HK-2 (cell line): ENCODE measurements at regions not wholly inside any gene's neighbourhood (a gene's known extent, or its start where the extent isn't known, plus 50 kb on each side); places are given as distances from the start of the nearest gene placed in this dataset.
"Not testable (repeated sequence)": the region's sequence is repeated elsewhere in the genome, so short reads cannot be mapped to it uniquely, and the experiment has no call there.

ENCODE experiments used
- DNase-seq: peaks from one replicate; pipeline ENCODE4 v3.0.0-alpha.2; 2018; ENCODE audit not compliant: unreplicated experiment

DNA sequence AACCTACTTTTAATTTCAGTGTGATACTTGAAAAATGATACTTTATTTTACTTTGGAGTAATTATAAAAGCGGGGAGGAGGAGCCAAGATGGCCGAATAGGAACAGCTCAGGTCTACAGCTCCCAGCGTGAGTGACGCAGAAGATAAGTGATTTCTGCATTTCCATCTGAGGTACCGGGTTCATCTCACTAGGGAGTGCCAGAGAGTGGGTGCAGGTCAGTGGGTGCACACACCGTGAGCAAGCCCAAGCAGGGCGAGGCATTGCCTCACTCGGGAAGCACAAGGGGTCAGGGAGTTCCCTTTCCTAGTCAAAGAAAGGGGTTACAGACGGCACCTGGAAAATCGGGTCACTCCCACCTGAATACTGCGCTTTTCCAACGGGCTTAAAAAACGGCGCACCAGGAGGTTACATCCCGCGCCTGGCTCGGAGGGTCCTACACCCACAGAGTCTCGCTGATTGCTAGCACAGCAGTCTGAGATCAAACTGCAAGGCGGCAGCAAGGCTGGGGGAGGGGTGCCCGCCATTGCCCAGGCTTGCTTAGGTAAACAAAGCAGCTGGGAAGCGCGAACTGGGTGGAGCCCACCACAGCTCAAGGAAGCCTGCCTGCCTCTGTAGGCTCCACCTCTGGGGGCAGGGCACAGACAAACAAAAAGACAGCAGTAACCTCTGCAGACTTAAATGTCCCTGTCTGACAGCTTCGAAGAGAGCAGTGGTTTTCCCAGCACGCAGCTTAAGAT lies 640.3 kb downstream of the EPHA3 start:
- DNase-seq = not testable (repeated sequence)

- no peak for DNase-seq
These were observed 655.0 kb downstream of the EPHA3 start for GRCh38 chr3:89762405-89762804.

- no peak for DNase-seq
These were observed 676.0 kb downstream of the EPHA3 start for GRCh38 chr3:89783341-89783927.

DNA sequence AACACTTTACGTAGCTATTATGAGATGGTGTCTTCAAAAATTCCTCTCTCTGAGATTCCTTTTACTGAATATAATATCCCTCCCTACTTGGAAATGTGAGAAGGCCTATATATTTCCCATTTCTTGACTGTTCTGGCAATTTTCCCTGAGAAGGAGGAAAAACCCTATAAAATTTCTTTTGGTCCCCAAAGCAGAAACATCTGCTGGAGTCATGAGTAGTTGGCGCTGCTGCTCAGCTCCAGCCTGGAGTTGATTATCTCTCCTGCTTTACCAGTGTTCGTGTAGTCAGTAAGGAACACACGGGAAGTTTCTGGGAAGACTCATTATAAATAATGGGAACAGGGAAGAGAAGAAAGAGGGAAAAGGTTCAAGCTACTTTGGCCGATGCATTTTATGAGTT lies 680.1 kb downstream of the EPHA3 start:
- no peak for DNase-seq

DNA sequence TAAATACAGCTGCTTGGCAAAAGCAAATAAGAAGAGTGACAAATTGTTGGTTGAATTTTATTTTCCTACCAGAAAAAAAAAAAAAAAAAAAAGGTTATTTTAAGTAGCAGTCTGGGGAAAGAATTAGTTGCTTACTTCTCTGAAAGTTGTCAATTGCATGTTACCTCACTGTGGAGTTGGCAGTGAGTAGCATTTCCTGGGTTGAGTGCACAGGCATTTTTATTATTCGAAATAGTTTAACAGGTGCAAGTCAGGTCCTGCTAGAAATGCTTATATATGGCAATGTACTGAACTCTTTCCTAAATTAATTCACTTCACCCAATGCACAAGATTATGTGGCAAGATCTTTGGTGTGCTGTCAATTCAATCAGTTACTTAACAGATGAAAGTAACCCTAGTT lies 680.6 kb downstream of the EPHA3 start:
- no peak for DNase-seq

GRCh38 chr3:89795506-89795905 lies 688.1 kb downstream of the EPHA3 start:
- no peak for DNase-seq

GRCh38 chr3:89802881-89803280 lies 695.5 kb downstream of the EPHA3 start:
- no peak for DNase-seq

- no peak for DNase-seq
These were observed 696.3 kb downstream of the EPHA3 start for GRCh38 chr3:89803711-89804110.

- no peak for DNase-seq
These were observed 698.7 kb downstream of the EPHA3 start for GRCh38 chr3:89806166-89806565.

- no peak for DNase-seq
These were observed 701.3 kb downstream of the EPHA3 start for GRCh38 chr3:89808680-89809197.

DNA sequence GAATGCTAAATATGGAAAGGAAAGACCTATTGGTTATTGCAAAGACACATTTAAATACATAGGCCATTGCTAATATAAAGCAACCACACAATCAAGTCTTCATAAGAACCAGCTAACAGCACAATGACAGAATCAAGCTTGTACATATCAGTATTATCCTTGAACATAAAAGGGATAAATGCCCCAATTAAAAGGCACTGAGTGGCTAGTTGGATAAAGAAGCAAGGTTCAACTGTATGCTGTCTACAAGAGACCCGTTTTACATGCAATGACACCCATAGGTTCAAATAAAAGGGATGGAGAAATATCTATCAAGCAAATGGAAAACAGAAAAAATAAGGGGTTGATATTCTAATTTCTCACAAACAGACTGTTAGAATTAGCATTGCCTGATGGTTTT lies 706.1 kb downstream of the EPHA3 start:
- no peak for DNase-seq

- no peak for DNase-seq
These were observed 733.6 kb downstream of the EPHA3 start for GRCh38 chr3:89841041-89841440.

DNA sequence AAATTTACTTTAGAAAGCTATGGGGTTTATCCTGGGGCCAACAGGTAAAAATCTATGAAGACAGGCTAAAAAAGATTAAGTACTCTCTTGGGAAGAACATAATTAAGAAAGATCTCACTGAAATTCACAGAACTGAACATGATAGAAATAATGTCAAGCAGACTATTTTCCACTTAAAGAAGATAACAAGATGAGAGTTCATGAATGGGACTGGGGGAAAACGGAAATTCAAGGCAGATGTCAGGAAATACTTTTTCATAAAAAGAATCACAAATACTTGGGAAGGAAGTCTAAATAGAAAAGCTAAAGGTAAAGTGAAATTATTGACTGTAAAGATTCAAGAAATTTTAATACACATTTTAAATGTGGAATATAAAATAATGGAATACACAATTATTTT lies 737.6 kb downstream of the EPHA3 start:
- no peak for DNase-seq

- no peak for DNase-seq
These were observed 740.5 kb downstream of the EPHA3 start for GRCh38 chr3:89847955-89848354.

DNA sequence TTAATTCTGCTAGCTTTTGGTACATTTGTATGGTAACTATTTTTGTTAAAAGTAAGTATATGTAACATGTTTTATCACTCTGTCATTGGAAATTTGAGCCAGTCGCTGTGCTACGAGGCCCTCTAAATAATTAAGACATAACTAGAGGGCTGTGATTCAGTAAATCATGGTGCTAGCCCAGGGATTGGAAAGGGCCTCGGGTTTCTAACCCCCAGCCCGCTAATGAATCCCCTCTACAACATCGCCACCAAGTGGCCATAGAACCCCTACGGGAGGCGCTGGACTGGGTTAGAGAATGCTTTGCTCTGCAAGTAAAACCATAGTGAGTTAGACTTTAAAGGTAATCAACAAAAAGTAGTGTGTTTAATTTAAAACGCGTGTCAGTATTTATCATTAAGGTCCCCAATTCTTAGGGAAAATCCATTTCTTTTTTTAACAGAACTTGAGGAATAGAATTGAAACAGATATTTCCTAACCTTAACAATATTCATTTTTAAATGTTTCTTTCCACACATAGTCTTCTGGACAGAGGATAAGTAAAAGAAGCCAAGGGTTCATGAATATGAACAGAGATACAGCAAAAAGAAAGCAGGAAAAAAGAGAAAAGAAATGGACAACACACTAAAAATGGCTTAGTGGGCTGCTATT lies 744.7 kb downstream of the EPHA3 start:
- peak; percentile 42 for DNase-seq

GRCh38 chr3:89859757-89860156 lies 752.3 kb downstream of the EPHA3 start:
- no peak for DNase-seq

DNA sequence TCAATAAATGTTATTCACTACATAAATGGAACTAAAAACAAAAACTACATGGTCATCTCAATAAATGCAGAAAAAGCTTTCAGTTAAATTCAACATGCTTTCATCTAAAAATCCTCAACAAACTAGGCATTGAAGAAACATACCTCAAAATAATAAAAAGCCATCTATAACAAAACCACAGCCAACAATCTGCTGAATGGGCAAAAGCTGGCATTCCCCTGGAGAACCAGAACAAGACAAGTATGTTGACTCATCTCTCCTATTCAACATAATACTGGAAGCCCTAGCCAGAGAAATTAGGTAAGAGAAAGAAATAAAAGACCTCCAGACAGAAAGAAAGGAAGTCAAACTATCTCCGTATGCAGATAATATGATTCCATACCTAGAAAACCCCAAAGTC lies 759.9 kb downstream of the EPHA3 start:
- DNase-seq = no peak

- DNase-seq = no peak
These were observed 768.7 kb downstream of the EPHA3 start for GRCh38 chr3:89876116-89876515.

DNA sequence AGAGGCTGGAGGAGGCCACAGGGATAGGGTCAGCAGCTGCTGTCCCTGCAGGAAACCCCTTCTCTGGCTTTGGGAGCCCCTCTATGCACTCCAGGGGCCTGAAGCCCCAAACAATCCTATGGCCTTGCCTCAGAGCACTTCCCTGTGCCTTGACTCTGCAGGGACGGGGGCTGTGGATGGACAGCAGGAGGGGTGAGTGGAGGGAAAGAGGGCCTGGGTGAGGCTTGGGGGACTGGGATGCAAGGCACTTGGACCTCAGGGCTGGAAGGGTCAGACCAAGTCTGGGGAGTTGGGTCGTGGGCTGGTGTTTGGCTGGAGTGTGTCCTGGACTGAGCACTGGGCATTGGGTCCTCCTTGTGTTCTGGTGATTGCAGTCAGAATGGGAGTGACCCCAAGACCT lies 769.8 kb downstream of the EPHA3 start:
- no peak for DNase-seq

GRCh38 chr3:89889386-89889785 lies 782.0 kb downstream of the EPHA3 start:
- DNase-seq = no peak

DNA sequence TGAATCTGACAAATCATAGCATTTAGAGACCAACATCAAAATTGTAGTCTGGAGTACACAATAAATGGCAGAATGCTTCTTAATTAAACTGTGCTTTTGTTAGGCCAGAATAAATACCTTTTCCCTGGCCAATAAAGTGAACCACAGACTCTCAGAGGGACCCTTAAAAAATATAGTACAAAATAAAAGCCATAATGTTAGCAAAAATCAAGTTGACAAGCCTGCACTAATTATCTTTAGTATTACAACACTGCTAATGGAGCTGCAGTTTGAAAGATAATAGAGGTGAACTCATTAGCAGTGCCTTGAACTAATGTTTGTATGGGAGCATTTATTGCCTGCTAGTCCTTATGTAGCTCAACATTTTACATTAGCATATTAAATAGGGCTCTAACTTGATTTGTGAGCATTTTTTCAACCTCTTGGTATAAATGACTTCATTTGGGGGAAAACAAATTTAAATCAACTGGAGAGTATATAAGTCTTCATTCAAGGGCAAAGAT lies 801.3 kb downstream of the EPHA3 start:
- no peak for DNase-seq

DNA sequence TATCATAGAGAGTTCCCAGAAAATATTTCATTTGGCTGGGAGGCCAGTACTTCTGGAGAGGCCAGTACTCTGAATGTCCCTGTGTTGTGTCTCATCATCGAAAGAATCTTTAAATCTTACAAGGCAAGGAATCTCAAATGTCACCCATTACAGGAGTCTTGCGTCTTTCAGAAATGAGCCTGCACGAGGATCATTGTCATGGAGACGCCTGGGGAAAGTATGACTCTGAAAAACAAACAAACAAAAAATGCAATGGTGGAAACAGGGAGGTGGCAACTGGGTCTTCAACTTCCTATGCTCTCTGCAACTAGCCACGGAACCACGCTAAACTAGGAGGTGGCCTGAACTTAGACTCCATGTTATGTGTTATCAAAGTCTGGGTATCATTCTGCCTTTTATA lies 804.6 kb downstream of the EPHA3 start:
- DNase-seq = no peak
